Ascending aorta (tissue), 2 donors: ENCODE measurements at regions not wholly inside any gene's neighbourhood (a gene's known extent, or its start where the extent isn't known, plus 50 kb on each side); places are given as distances from the start of the nearest gene placed in this dataset.

Experiments
- DNase-seq, 2 donors: peaks; one replicate each; pipeline ENCODE4 v3.0.0-alpha.2; 2019; ENCODE audit warnings: low spot score in 2 of 2
- H3K27ac ChIP-seq, 2 donors: fragments of 200-600 bp; sonication (generic); one replicate each; pipeline ENCODE4 v1.5.1; 2016 to 2017; ENCODE audit warnings: mild to moderate bottlenecking in 1 of 2
- H3K27me3 ChIP-seq: fragments of 200-600 bp; sonication (generic); one replicate; pipeline ENCODE4 v1.5.1; 2017
- H3K36me3 ChIP-seq, 2 donors: fragments of 200-600 bp; sonication (generic); one replicate each; pipeline ENCODE4 v1.5.1; 2016
- H3K4me1 ChIP-seq, 2 donors: fragments of 200-600 bp; sonication (generic); one replicate each; pipeline ENCODE4 v1.5.1; 2016 to 2017; ENCODE audit warnings: mild to moderate bottlenecking in 1 of 2
- H3K4me3 ChIP-seq, 2 donors: fragments of 200-600 bp; sonication (generic); one replicate each; pipeline ENCODE4 v1.5.1; 2016 to 2017; ENCODE audit warnings: mild to moderate bottlenecking in 1 of 2
- H3K9me3 ChIP-seq, 2 donors: fragments of 200-600 bp; sonication (generic); one replicate each; pipeline ENCODE4 v1.5.1; 2016
- intact Hi-C: fragments of 100-400 bp; cut with DNase I; formaldehyde crosslinking; loops from one replicate; pipeline ENCODE4 v1.15.1; 2023
- TF ChIP-seq, protein P1 (sequence below), 3 experiments: fragments of 200-600 bp in 2 of 3; fragments of 450-650 bp in 1 of 3; sonication (generic) in 2 of 3; IDR thresholded peaks; one replicate each; pipeline ENCODE4 v1.5.1; 2016 to 2019; ENCODE audit warnings: antibody characterized with exemption in 3 of 3, mild to moderate bottlenecking in 1 of 3, moderate library complexity in 1 of 3

DNA sequence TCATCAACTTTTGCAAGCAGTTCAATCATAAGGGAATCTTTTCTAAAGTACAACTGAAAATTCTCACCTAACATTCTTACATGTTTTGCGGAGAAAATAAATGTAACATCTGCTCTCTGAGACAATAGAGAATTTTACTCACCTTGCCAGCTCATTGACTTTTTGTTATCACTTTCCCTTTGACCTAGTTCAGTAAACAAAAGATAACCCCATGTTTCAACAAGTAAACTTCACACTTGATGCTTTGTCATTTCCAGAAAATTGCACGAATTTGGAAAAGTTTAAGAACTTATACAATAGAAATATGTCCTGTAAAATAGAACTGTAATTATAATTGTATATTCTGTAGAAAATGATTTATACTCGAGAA, 1110.0 kb upstream of the ACVR2A start:
- H3K4me1 ChIP-seq = no peaks in the 10 kb centered on the region
- intact Hi-C loops = no loop called here
- no peak overlapping the region for H3K4me3 ChIP-seq
- no peaks in the 10 kb centered on the region for H3K9me3 ChIP-seq
- H3K36me3 ChIP-seq = no peaks in the 10 kb centered on the region
- H3K27ac ChIP-seq = no peak overlapping the region
- TF ChIP-seq, protein P1, sequence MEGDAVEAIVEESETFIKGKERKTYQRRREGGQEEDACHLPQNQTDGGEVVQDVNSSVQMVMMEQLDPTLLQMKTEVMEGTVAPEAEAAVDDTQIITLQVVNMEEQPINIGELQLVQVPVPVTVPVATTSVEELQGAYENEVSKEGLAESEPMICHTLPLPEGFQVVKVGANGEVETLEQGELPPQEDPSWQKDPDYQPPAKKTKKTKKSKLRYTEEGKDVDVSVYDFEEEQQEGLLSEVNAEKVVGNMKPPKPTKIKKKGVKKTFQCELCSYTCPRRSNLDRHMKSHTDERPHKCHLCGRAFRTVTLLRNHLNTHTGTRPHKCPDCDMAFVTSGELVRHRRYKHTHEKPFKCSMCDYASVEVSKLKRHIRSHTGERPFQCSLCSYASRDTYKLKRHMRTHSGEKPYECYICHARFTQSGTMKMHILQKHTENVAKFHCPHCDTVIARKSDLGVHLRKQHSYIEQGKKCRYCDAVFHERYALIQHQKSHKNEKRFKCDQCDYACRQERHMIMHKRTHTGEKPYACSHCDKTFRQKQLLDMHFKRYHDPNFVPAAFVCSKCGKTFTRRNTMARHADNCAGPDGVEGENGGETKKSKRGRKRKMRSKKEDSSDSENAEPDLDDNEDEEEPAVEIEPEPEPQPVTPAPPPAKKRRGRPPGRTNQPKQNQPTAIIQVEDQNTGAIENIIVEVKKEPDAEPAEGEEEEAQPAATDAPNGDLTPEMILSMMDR (IDR thresholded peaks at IDR 0.05) = no peak
- no peak for DNase-seq
- H3K27me3 ChIP-seq = no peaks in the 10 kb centered on the region

GRCh38 chr2:146734042-146734820, 1110.6 kb upstream of the ACVR2A start:
- DNase-seq = no peak
- Histone ChIP-seq H3K27ac (no peak overlapping the region), H3K4me3 (no peak overlapping the region), H3K4me1 (no peaks in the 10 kb centered on the region), H3K36me3 (no peaks in the 10 kb centered on the region), H3K9me3 (no peaks in the 10 kb centered on the region), H3K27me3 (no peaks in the 10 kb centered on the region)
- intact Hi-C loops = no loop called here
- TF ChIP-seq, protein P1 (IDR thresholded peaks at IDR 0.05) = peak in 1 of 3 experiments; percentile 29

- no peak overlapping the region for H3K4me3 ChIP-seq
- TF ChIP-seq, protein P1 (IDR thresholded peaks at IDR 0.05) = no peak
- H3K4me1 ChIP-seq = no peaks in the 10 kb centered on the region
- no peaks in the 10 kb centered on the region for H3K36me3 ChIP-seq
- H3K9me3 ChIP-seq = no peaks in the 10 kb centered on the region
- H3K27ac ChIP-seq = no peak overlapping the region
- no peak for DNase-seq
- H3K27me3 ChIP-seq = no peaks in the 10 kb centered on the region
- intact Hi-C loops = no loop called here
Observed at GRCh38 chr2:146730882-146731281, 1113.9 kb upstream of the ACVR2A start.

GRCh38 chr2:146721486-146721885, 1123.3 kb upstream of the ACVR2A start:
- no peaks in the 10 kb centered on the region for H3K4me1 ChIP-seq
- intact Hi-C loops = no loop called here
- DNase-seq = no peak

DNA sequence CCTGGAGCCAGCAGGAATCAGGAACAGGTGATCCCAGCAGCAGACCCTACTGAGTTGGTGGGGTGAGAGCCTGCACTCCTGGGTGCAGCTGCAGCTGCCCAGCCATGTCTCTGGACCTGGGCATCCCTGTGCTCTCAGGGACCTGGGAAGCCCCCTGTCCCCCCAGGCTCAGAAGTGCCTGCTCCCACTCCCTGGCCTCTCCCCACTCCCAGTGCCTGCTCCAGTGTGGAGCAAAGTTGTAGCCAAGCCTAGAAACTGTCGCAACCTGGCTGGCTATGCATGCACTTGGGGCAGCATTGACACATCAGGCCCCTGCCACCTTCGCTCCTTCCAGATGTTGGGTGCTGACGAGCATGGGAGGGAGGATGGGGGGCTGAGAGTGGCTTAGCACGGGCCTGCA, 1124.7 kb upstream of the ACVR2A start:
- Histone ChIP-seq H3K36me3 (no peaks in the 10 kb centered on the region), H3K9me3 (no peaks in the 10 kb centered on the region), H3K27me3 (no peaks in the 10 kb centered on the region), H3K4me3 (no peak overlapping the region), H3K27ac (no peak overlapping the region), H3K4me1 (no peaks in the 10 kb centered on the region)
- intact Hi-C loops = no loop called here
- TF ChIP-seq, protein P1 (IDR thresholded peaks at IDR 0.05) = no peak
- no peak for DNase-seq

More at GRCh38 chr2:146721486-146721885, 1123.3 kb upstream of the ACVR2A start:
- H3K27ac ChIP-seq = no peak overlapping the region
- no peaks in the 10 kb centered on the region for H3K27me3 ChIP-seq
- H3K36me3 ChIP-seq = no peaks in the 10 kb centered on the region
- H3K4me3 ChIP-seq = no peak overlapping the region
- H3K9me3 ChIP-seq = no peaks in the 10 kb centered on the region
- TF ChIP-seq, protein P1 (IDR thresholded peaks at IDR 0.05) = no peak
